PC-3 (cell line): ENCODE measurements at regions not wholly inside any gene's neighbourhood (a gene's known extent, or its start where the extent isn't known, plus 50 kb on each side); places are given as distances from the start of the nearest gene placed in this dataset.

Experiments
- ATAC-seq: fragments of 200-7000 bp; cut with Tn5 transposase; 2 replicates; pipeline ENCODE4 v1.9.1; 2020; ENCODE audit warnings: mild to moderate bottlenecking, moderate library complexity
- BruUV-seq: library from RNA; stranded (reverse); fragments of 400-500 nt; replicated peaks from 2 replicates; lab custom pipeline; 2021; lab: Mats Ljungman, UMichigan
- CTCF ChIA-PET: fragments of 300-600 bp; sonication (Branson Sonifier 250); formaldehyde crosslinking; loops from one replicate; lab custom pipeline; 2022; ENCODE audit warnings: antibody characterized with exemption; lab: Charles Lee
- POLR2A ChIA-PET: fragments of 300-600 bp; sonication (Branson Sonifier 250); formaldehyde crosslinking; loops from one replicate; lab custom pipeline; 2022; ENCODE audit warnings: antibody characterized with exemption; ENCODE audit not compliant: unreplicated experiment; lab: Charles Lee
- DNase-seq: peaks from one replicate; pipeline ENCODE4 v3.0.0-alpha.2; 2015
- H2AFZ ChIP-seq: fragments of 300-600 bp; sonication (generic); 2 replicates; pipeline ENCODE4 v1.6.0; 2016; ENCODE audit warnings: antibody characterized with exemption, low read length
- H3F3A ChIP-seq: fragments of 300-600 bp; sonication (generic); one replicate; pipeline ENCODE4 v1.6.0; 2017; ENCODE audit warnings: antibody characterized with exemption, low read length, control low read depth, mild to moderate bottlenecking; ENCODE audit not compliant: unreplicated experiment
- H3K27ac ChIP-seq: fragments of 300-600 bp; sonication (generic); 2 replicates; pipeline ENCODE4 v1.5.1; 2016; ENCODE audit warnings: mild to moderate bottlenecking, low read length
- H3K27me3 ChIP-seq: fragments of 300-600 bp; sonication (generic); 2 replicates; pipeline ENCODE4 v1.6.1; 2016; ENCODE audit warnings: low read length, mixed read lengths
- H3K36me3 ChIP-seq: fragments of 300-600 bp; sonication (generic); 2 replicates; pipeline ENCODE4 v1.6.1; 2016; ENCODE audit warnings: low read depth, mixed run types, low read length, mixed read lengths
- H3K4me1 ChIP-seq: fragments of 300-600 bp; sonication (generic); 2 replicates; pipeline ENCODE4 v1.5.1; 2016; ENCODE audit warnings: low read length; ENCODE audit not compliant: insufficient read depth
- H3K4me2 ChIP-seq: fragments of 300-600 bp; sonication (generic); 2 replicates; pipeline ENCODE4 v1.6.0; 2016; ENCODE audit warnings: low read length
- H3K4me3 ChIP-seq: fragments of 300-600 bp; sonication (generic); 2 replicates; pipeline ENCODE4 v1.5.1; 2016; ENCODE audit warnings: mild to moderate bottlenecking, low read length, mixed read lengths
- H3K79me2 ChIP-seq: fragments of 300-600 bp; sonication (generic); 2 replicates; pipeline ENCODE4 v1.6.1; 2017; ENCODE audit warnings: low read length, mixed read lengths
- H3K9ac ChIP-seq: fragments of 300-600 bp; sonication (generic); 2 replicates; pipeline ENCODE4 v1.6.0; 2016; ENCODE audit warnings: mild to moderate bottlenecking, low read length
- H3K9me2 ChIP-seq: fragments of 300-600 bp; sonication (generic); replicated peaks from 2 replicates; pipeline ENCODE4 v1.6.1; 2016; ENCODE audit warnings: mixed run types, low read length, mixed read lengths
- H3K9me3 ChIP-seq: fragments of 300-600 bp; sonication (generic); 2 replicates; pipeline ENCODE4 v1.6.1; 2016; ENCODE audit warnings: low read length, mixed read lengths
- H4K20me1 ChIP-seq: fragments of 300-600 bp; sonication (generic); 2 replicates; pipeline ENCODE4 v1.6.1; 2016; ENCODE audit warnings: low read length, mixed read lengths
- CTCF ChIP-seq: fragments of 300-600 bp; sonication (generic); conservative IDR thresholded peaks from 2 replicates; pipeline ENCODE4 v1.5.1; 2017; ENCODE audit warnings: antibody characterized with exemption, low read depth, mild to moderate bottlenecking, low read length
- EZH2 ChIP-seq: fragments of 300-600 bp; sonication (generic); IDR thresholded peaks from one replicate; pipeline ENCODE4 v1.6.1; 2017; ENCODE audit warnings: antibody characterized with exemption, mild to moderate bottlenecking, low read length; ENCODE audit not compliant: unreplicated experiment
- EZH2phosphoT487 ChIP-seq: fragments of 300-600 bp; sonication (generic); IDR thresholded peaks from 2 replicates; pipeline ENCODE4 v1.6.1; 2018; ENCODE audit warnings: mild to moderate bottlenecking, antibody characterized with exemption, low read length, borderline replicate concordance
- intact Hi-C: fragments of 100-400 bp; cut with micrococcal nuclease; formaldehyde crosslinking; loops from 2 replicates; pipeline ENCODE4 v1.9.0; 2023

- TF ChIP-seq CTCF (no peak), EZH2phosphoT487 (no peak), EZH2 (no peak)
- BruUV-seq = no TSS peak
- DNase-seq (no peak), ATAC-seq (no peak)
- Histone ChIP-seq H3K36me3 (no peaks in the 10 kb centered on the region), H3K4me3 (no peak overlapping the region), H4K20me1 (no peaks in the 10 kb centered on the region), H3K79me2 (no peaks in the 10 kb centered on the region), H3K9me2 (no peaks in the 10 kb centered on the region), H3K4me2 (no peak overlapping the region), H2AFZ (no peak overlapping the region), H3F3A (no peaks in the 10 kb centered on the region), H3K9ac (no peak overlapping the region), H3K27ac (no peak overlapping the region), H3K4me1 (peaks cover 19% of the 10 kb centered on the region; the same call in 1 of the 2 replicates), H3K27me3 (no peaks in the 10 kb centered on the region), H3K9me3 (0 out of 2 replicates have a peak, but pooled peaks cover 6% of the 10 kb centered on the region)
- CTCF ChIA-PET = no interaction called here
- intact Hi-C loops = no loop called here
- POLR2A ChIA-PET = no interaction called here
Observed at GRCh38 chr2:43109261-43109743, 117.1 kb downstream of the ZFP36L2 start.

- no TSS peak for BruUV-seq
- H3K4me1 ChIP-seq = peaks cover 13% of the 10 kb centered on the region; the same call in 1 of the 2 replicates
- no peaks in the 10 kb centered on the region for H4K20me1 ChIP-seq
- no peaks in the 10 kb centered on the region for H3K36me3 ChIP-seq
- POLR2A ChIA-PET = no interaction called here
- H3K9ac ChIP-seq = no peak overlapping the region
- no peak for TF ChIP-seq CTCF
- no peak for TF ChIP-seq EZH2
- TF ChIP-seq EZH2phosphoT487 = no peak
- H3K79me2 ChIP-seq = no peaks in the 10 kb centered on the region
- DNase-seq = no peak
- H3K9me3 ChIP-seq = no peaks in the 10 kb centered on the region
- CTCF ChIA-PET = no interaction called here
- no peak overlapping the region for H2AFZ ChIP-seq
- ATAC-seq = no peak
- H3K9me2 ChIP-seq = no peaks in the 10 kb centered on the region
- no peak overlapping the region for H3K4me3 ChIP-seq
- no peak overlapping the region for H3K27ac ChIP-seq
- H3K4me2 ChIP-seq = no peak overlapping the region
- intact Hi-C loops = no loop called here
- H3F3A ChIP-seq = no peaks in the 10 kb centered on the region
- no peaks in the 10 kb centered on the region for H3K27me3 ChIP-seq
Observed at GRCh38 chr2:43107679-43108078, 118.7 kb downstream of the ZFP36L2 start.

GRCh38 chr2:43106559-43107527 lies 119.6 kb downstream of the ZFP36L2 start:
- H3K9me3 ChIP-seq = no peaks in the 10 kb centered on the region
- no peaks in the 10 kb centered on the region for H4K20me1 ChIP-seq
- ATAC-seq (no peak), DNase-seq (no peak)
- H3K4me3 ChIP-seq = no peak overlapping the region
- H3K36me3 ChIP-seq = no peaks in the 10 kb centered on the region
- BruUV-seq = no TSS peak
- H3F3A ChIP-seq = no peaks in the 10 kb centered on the region
- no peaks in the 10 kb centered on the region for H3K27me3 ChIP-seq
- no peak overlapping the region for H2AFZ ChIP-seq
- no peaks in the 10 kb centered on the region for H3K79me2 ChIP-seq
- peaks cover 13% of the 10 kb centered on the region; the same call in 1 of the 2 replicates for H3K4me1 ChIP-seq
- intact Hi-C loops = no loop called here
- ChIA-PET POLR2A (no interaction called here), CTCF (interaction anchor here (0.6 kb wide), 1 partner anchor 120 kb away, joined by 6 read pairs; no protein-coding TSS in a partner anchor)
- no peaks in the 10 kb centered on the region for H3K9me2 ChIP-seq
- no peak overlapping the region for H3K27ac ChIP-seq
- H3K9ac ChIP-seq = no peak overlapping the region
- TF ChIP-seq CTCF (no peak), EZH2phosphoT487 (no peak), EZH2 (no peak)
- H3K4me2 ChIP-seq = no peak overlapping the region
